Keratinocyte (primary cell): ENCODE measurements at regions not wholly inside any gene's neighbourhood (a gene's known extent, or its start where the extent isn't known, plus 50 kb on each side); places are given as distances from the start of the nearest gene placed in this dataset.

Source experiments
- DNase-seq: peaks from one replicate; pipeline ENCODE4 v3.0.0-alpha.2; 2011; ENCODE audit warnings: low read depth, missing footprints, low spot score
- FAIRE-seq: peaks from 2 replicates; lab custom pipeline; 2011; peaks lifted over from hg19 to GRCh38; lab: Jason Lieb, UNC
- H2AFZ ChIP-seq: 2 replicates; pipeline ENCODE4 v1.6.0; 2012; ENCODE audit warnings: low read length, control low read depth, inconsistent platforms; ENCODE audit not compliant: control insufficient read depth
- H3K27ac ChIP-seq: 2 replicates; pipeline ENCODE4 v1.5.1; 2011; ENCODE audit warnings: low read length; ENCODE audit not compliant: control insufficient read depth, insufficient read depth
- H3K27me3 ChIP-seq: 3 replicates; pipeline ENCODE4 v1.6.0; 2011; ENCODE audit warnings: low read length; ENCODE audit not compliant: control insufficient read depth, insufficient read depth; ENCODE audit errors: extremely low read depth
- H3K36me3 ChIP-seq, 2 experiments: 2 replicates in 1 of 2; 3 replicates in 1 of 2; pipeline ENCODE4 v1.5.1; 2011; ENCODE audit warnings: low read length in 2 of 2, mild to moderate bottlenecking in 1 of 2; ENCODE audit not compliant: control insufficient read depth in 2 of 2, insufficient read depth in 2 of 2; ENCODE audit errors: extremely low read depth in 1 of 2
- H3K4me1 ChIP-seq: 3 replicates; pipeline ENCODE4 v1.5.1; 2011; ENCODE audit warnings: low read length; ENCODE audit not compliant: control insufficient read depth, insufficient read depth; ENCODE audit errors: extremely low read depth
- H3K4me2 ChIP-seq: 3 replicates; pipeline ENCODE4 v1.6.0; 2011; ENCODE audit warnings: low read depth, low read length; ENCODE audit not compliant: control insufficient read depth, insufficient read depth; ENCODE audit errors: extremely low read depth
- H3K4me3 ChIP-seq, 3 experiments: fragments of 200-600 bp in 1 of 3; sonication (generic) in 1 of 3; 2 replicates in 2 of 3; 3 replicates in 1 of 3; pipeline ENCODE4 v1.5.1; 2011 to 2016; ENCODE audit warnings: low read length in 3 of 3, mild to moderate bottlenecking in 3 of 3, control low read depth in 2 of 3, inconsistent platforms in 1 of 3, low read depth in 1 of 3, mixed read lengths in 1 of 3, mixed run types in 1 of 3, moderate library complexity in 1 of 3; ENCODE audit not compliant: control insufficient read depth in 2 of 3, insufficient read depth in 2 of 3; ENCODE audit errors: extremely low read depth in 1 of 3
- H3K79me2 ChIP-seq: 2 replicates; pipeline ENCODE4 v1.6.0; 2012; ENCODE audit warnings: low read length; ENCODE audit not compliant: control insufficient read depth, insufficient read depth
- H3K9ac ChIP-seq: 3 replicates; pipeline ENCODE4 v1.6.0; 2011; ENCODE audit warnings: low read length; ENCODE audit not compliant: control insufficient read depth, insufficient read depth; ENCODE audit errors: extremely low read depth
- H3K9me1 ChIP-seq: 3 replicates; pipeline ENCODE4 v1.6.0; 2011; ENCODE audit warnings: low read length; ENCODE audit not compliant: control insufficient read depth, insufficient read depth; ENCODE audit errors: extremely low read depth
- H3K9me3 ChIP-seq: 2 replicates; pipeline ENCODE4 v1.5.1; 2012; ENCODE audit warnings: low read depth, low read length; ENCODE audit not compliant: control insufficient read depth
- H4K20me1 ChIP-seq: 3 replicates; pipeline ENCODE4 v1.6.0; 2011; ENCODE audit warnings: low read length; ENCODE audit not compliant: control insufficient read depth, insufficient read depth; ENCODE audit errors: extremely low read depth
- CTCF ChIP-seq, 3 experiments: IDR thresholded peaks in 1 of 3; conservative IDR thresholded peaks in 1 of 3; optimal IDR thresholded peaks in 1 of 3; 2 replicates in 2 of 3; 3 replicates in 1 of 3; pipeline versions ENCODE3 to v1.5.1; 2011; ENCODE audit warnings: low read length in 3 of 3, mild to moderate bottlenecking in 3 of 3, moderate library complexity in 2 of 3, control low read depth in 1 of 3, inconsistent platforms in 1 of 3; ENCODE audit not compliant: insufficient read depth in 2 of 3; ENCODE audit errors: extremely low read depth in 1 of 3
- EZH2 ChIP-seq: IDR thresholded peaks from one replicate; pipeline ENCODE4 v1.6.1; 2012; ENCODE audit warnings: inconsistent platforms, mild to moderate bottlenecking, low read length, moderate library complexity
- dilution Hi-C: fragments of 300-500 bp; cut with MboI; formaldehyde crosslinking; loops from one replicate; pipeline ENCODE4 v1.7.0; 2020; ENCODE audit warnings: low sequenced_read_pairs; ENCODE audit not compliant: extremely low pct_ligation_motif_present

DNA sequence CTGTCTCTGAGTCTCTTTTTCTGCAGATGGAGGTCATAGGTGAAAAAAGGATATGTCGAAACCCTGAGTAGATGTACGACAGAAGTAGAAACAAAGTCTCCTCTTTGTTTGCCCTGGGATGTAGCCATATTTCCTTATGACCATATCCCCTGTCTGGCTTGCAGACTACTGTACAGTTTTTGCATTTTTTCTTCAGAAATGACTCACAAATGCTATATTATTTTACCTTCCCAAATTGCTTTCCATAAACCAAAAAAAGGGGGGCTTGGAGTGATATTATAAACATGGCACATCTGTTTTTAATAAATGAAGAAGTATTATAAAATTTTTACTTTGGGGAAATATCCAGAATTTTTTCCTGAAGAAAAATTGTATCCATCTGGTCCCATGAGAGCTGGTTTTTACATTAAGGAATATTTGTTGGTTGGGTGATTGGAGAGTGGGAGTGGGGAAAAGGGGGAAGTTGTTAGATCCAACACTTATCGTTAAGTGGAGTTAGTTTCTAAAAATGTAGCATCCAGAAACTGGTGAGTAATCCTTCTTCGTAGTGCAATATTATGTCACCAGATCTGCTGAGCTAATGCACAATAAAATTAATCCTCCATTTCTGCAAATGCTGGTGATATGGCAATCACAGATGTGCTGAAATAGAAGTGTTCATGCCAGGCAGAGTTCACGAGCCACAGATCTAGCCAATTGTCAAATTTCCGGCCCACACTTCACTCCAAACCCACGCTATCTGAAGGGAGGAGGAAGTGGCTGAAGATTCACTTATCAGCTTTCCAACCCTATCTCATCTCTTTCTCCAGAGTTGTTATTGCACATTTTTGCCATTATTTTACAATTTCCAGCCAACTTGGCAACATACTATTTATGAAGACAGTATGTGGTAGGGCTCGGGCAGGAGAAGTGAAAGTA, 313.6 kb upstream of the ATP11B start:
- FAIRE-seq (no peak), DNase-seq (no peak)
- Histone ChIP-seq H3K9ac (no peak overlapping the region), H3K4me1 (no peaks in the 10 kb centered on the region), H2AFZ (no peak overlapping the region), H3K79me2 (no peaks in the 10 kb centered on the region), H3K27me3 (no peaks in the 10 kb centered on the region), H3K4me3 (no peak overlapping the region), H3K4me2 (no peak overlapping the region), H3K9me1 (no peaks in the 10 kb centered on the region), H3K27ac (no peak overlapping the region), H3K9me3 (no peaks in the 10 kb centered on the region), H3K36me3 (no peaks in the 10 kb centered on the region), H4K20me1 (no peaks in the 10 kb centered on the region)
- no peak for TF ChIP-seq EZH2
- no peak for TF ChIP-seq CTCF (optimal IDR thresholded peaks at IDR 0.05 in 1 of 3, IDR thresholded peaks at IDR 0.05 in 1 of 3, conservative IDR thresholded peaks at IDR 0.05 in 1 of 3; ENCODE audit: extremely low read depth in 1 of 3, insufficient read depth in 2 of 3, low read length in 3 of 3)
- dilution Hi-C loops: no loop called here

GRCh38 chr3:182482705-182483104, 310.6 kb upstream of the ATP11B start:
- no peak for DNase-seq
- no peak overlapping the region for H3K4me2 ChIP-seq
- no peaks in the 10 kb centered on the region for H3K27me3 ChIP-seq
- dilution Hi-C loops: no loop called here
- H3K36me3 ChIP-seq: no peaks in the 10 kb centered on the region
- no peaks in the 10 kb centered on the region for H3K9me3 ChIP-seq
- FAIRE-seq: no peak
- no peaks in the 10 kb centered on the region for H3K79me2 ChIP-seq
- TF ChIP-seq CTCF (optimal IDR thresholded peaks at IDR 0.05 in 1 of 3, IDR thresholded peaks at IDR 0.05 in 1 of 3, conservative IDR thresholded peaks at IDR 0.05 in 1 of 3; ENCODE audit: extremely low read depth in 1 of 3, insufficient read depth in 2 of 3, low read length in 3 of 3) (no peak), EZH2 (no peak)
- H4K20me1 ChIP-seq: no peaks in the 10 kb centered on the region
- no peak overlapping the region for H3K4me3 ChIP-seq
- H3K27ac ChIP-seq: no peak overlapping the region
- no peaks in the 10 kb centered on the region for H3K9me1 ChIP-seq
- no peak overlapping the region for H2AFZ ChIP-seq
- peaks cover 9% of the 10 kb centered on the region for H3K4me1 ChIP-seq
- no peak overlapping the region for H3K9ac ChIP-seq
